GM23248 (cell line): ENCODE measurements at regions not wholly inside any gene's neighbourhood (a gene's known extent, or its start where the extent isn't known, plus 50 kb on each side); places are given as distances from the start of the nearest gene placed in this dataset.

ENCODE experiments used
- EZH2 ChIP-seq: fragments of 200-600 bp; sonication (generic); IDR thresholded peaks from 2 replicates; pipeline ENCODE4 v1.6.1; 2018; ENCODE audit warnings: antibody characterized with exemption, mild to moderate bottlenecking; ENCODE audit not compliant: insufficient read depth, poor library complexity, severe bottlenecking
- EZH2phosphoT487 ChIP-seq: fragments of 200-600 bp; sonication (generic); IDR thresholded peaks from 2 replicates; pipeline ENCODE4 v1.6.1; 2018; ENCODE audit warnings: antibody characterized with exemption, moderate library complexity, mild to moderate bottlenecking, low read depth; ENCODE audit not compliant: insufficient read depth

DNA sequence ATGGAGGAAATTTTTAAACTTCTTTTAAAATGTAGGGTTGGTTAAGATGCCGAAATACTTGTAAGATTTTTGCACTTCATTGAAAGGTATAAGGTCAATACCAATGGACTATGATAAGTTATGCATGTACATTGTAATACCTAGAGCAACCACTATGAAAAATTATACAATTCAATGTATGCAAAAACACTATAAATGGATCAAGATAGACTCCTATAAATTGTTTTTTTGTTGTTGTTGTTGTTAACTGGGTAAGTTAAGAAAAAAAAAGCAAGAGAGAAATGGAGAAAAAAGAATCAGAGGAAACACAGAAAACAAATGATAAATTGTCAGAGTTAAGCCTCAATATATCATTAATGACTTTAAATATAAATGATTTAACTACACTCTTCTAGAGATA lies 421.2 kb downstream of the TMEM182 start:
- TF ChIP-seq EZH2 (no peak), EZH2phosphoT487 (no peak)
